ENCODE measurements at regions not wholly inside any gene's neighbourhood (a gene's known extent, or its start where the extent isn't known, plus 50 kb on each side); places are given as distances from the start of the nearest gene placed in this dataset.
"Not testable (repeated sequence)": the region's sequence is repeated elsewhere in the genome, so short reads cannot be mapped to it uniquely, and the experiment has no call there.

DNA sequence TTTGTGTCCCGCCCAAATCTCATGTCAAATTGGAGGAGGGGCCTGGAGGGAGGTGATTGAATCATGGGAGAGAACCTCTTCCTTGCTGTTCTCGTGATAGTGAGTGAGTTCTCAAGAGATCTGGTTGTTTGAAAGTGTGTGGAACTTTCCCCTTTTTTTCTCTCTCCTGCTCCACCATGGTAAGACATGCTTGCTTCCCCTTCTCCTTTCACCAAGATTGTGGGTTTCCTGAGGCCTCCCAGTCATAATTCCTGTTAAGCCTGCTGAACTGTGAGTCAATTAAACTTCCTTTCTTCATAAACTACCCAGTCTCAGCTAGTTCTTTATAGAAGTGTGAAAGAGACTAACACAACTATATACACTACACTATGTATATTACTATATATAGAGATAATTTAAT lies 697.8 kb upstream of the HS3ST1 start:
- intact Hi-C loops (cut with micrococcal nuclease) = no loop called here
- ATAC-seq (no peak), DNase-seq (no peak)

- DNase-seq = no peak
- ATAC-seq = no peak
- intact Hi-C loops (cut with micrococcal nuclease) = no loop called here
Measured at GRCh38 chr4:12124138-12124537, 695.4 kb upstream of the HS3ST1 start.

DNA sequence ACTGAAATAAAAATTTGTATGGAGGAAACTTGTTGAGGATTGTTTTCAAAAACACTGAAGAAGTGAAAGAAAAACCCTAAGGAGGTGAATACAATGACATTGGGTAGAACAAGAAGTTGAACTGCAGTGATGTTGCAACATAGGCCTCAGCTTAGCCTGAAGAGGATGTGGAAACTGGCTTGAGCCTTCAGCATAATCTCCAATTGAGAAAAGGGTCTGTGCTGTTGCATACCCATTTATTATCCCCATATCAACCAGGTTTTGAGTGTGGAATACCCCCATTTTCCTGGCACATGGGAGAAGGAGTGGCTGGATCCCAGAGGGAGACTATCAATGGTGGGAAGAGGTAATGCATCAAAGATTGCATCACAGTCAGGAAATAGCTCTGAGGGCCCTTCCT lies 695.0 kb upstream of the HS3ST1 start:
- ATAC-seq (peak; percentile 47), DNase-seq (no peak)
- intact Hi-C loops (cut with micrococcal nuclease) = no loop called here

GRCh38 chr4:12122316-12122715 lies 693.6 kb upstream of the HS3ST1 start:
- intact Hi-C loops (cut with micrococcal nuclease) = no loop called here
- peak; percentile 44 for ATAC-seq
- no peak for DNase-seq

- intact Hi-C loops (cut with micrococcal nuclease) = no loop called here
- peak; percentile 94 for ATAC-seq
- no peak for DNase-seq
Measured at GRCh38 chr4:12120968-12121367, 692.3 kb upstream of the HS3ST1 start.

DNA sequence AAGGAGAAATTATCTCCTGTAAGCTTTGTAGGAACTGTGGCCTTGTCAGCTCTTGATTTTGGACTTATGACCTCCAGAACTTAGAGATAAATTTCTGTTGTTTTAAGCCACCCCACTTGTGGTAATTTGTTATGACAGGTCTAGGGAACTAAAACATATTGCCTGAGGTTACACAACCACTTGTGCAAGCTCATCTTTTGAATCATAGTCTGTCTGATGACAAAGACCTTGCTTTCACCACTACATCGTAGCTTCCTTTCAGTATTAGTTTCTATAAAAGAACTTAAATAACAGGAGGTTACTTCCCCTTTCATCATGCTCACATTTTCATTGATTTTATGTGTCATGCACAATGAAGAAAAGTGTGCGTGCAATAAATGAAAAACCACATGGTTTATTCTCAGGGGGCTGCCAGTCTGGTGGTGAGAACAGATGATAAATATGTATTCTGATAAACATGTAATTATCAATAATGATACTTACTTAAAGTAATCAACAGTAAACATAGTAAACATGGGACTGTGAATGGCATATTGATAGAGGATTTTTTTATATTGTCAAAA lies 690.0 kb upstream of the HS3ST1 start:
- ATAC-seq = peak; percentile 55
- intact Hi-C loops (cut with micrococcal nuclease) = no loop called here

GRCh38 chr4:12116009-12116552 lies 687.4 kb upstream of the HS3ST1 start:
- ATAC-seq = no peak

More for the DNA sequence above, 690.0 kb upstream of the HS3ST1 start:
- no peak for DNase-seq

DNA sequence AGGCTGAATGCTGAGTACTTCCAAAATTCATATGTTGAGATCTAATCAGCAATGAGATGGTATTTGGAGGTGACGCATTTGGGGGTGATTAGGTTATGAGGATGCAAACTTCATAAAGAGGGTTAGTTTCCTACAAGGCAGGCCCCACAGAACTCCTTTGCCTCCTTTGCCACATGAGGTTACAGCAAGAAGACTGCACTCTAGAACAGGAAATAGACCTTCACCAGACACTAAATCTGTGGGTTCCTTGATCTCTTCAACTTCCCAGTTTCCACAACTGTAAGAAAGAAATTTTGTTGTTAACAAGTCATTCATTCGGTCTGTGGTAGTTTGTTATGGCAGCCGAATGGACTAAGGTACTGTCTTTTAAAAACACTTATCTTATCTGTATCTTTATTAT lies 681.9 kb upstream of the HS3ST1 start:
- intact Hi-C loops (cut with micrococcal nuclease) = no loop called here
- ATAC-seq (no peak), DNase-seq (no peak)

More at GRCh38 chr4:12116009-12116552, 687.4 kb upstream of the HS3ST1 start:
- no peak for DNase-seq
- intact Hi-C loops (cut with micrococcal nuclease) = no loop called here

DNA sequence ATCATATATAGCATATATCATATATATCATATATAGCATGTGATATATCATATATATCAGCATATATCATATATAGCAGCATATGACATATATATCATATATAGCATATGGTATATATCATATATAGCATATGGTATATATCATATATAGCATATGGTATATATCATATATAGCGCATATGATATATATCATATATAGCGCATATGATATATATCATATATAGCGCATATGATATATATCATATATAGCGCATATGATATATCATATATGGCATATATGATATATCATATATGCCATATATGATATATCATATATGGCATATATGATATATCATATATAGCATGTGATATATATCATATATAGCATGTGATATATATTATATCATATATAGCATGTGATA lies 680.4 kb upstream of the HS3ST1 start:
- ATAC-seq; intact Hi-C loops (cut with micrococcal nuclease); DNase-seq: not testable (repeated sequence)

DNA sequence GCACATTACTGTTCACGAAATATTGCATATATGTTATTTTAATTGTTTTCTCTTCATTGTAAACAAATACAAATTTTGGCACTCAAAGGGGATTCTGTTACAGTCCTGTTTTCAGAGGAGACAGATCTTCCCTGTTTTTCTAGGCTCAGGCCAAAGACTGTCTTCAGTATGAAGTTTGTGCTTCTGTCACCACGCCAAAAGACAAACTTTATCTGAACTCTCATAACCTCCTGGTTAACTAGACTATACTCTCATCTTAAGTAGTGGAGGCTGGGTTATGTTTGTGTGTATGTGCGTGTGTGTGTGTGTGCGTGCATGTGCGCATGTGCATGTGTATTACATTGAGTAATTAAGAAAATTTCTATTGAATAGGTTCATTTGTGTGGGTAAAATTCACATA lies 676.8 kb upstream of the HS3ST1 start:
- intact Hi-C loops (cut with micrococcal nuclease) = no loop called here
- ATAC-seq = no peak
- DNase-seq = no peak

- ATAC-seq; DNase-seq; intact Hi-C loops (cut with micrococcal nuclease): not testable (repeated sequence)
Measured at GRCh38 chr4:12089920-12090319, 661.2 kb upstream of the HS3ST1 start.

- intact Hi-C loops (cut with micrococcal nuclease) = no loop called here
- ATAC-seq (no peak), DNase-seq (no peak)
Measured at GRCh38 chr4:12084690-12085089, 656.0 kb upstream of the HS3ST1 start.

GRCh38 chr4:12071316-12071715 lies 642.6 kb upstream of the HS3ST1 start:
- ATAC-seq (no peak), DNase-seq (no peak)
- intact Hi-C loops (cut with micrococcal nuclease) = no loop called here

GRCh38 chr4:12053966-12054365 lies 625.3 kb upstream of the HS3ST1 start:
- intact Hi-C loops (cut with micrococcal nuclease) = no loop called here
- ATAC-seq (no peak), DNase-seq (no peak)

GRCh38 chr4:12053556-12053955 lies 624.9 kb upstream of the HS3ST1 start:
- intact Hi-C loops (cut with micrococcal nuclease) = no loop called here
- no peak for ATAC-seq
- DNase-seq = no peak

GRCh38 chr4:12050357-12050756 lies 621.7 kb upstream of the HS3ST1 start:
- no peak for DNase-seq
- no peak for ATAC-seq
- intact Hi-C loops (cut with micrococcal nuclease) = no loop called here

GRCh38 chr4:12042818-12043217 lies 614.1 kb upstream of the HS3ST1 start:
- no peak for DNase-seq
- intact Hi-C loops (cut with micrococcal nuclease) = no loop called here
- no peak for ATAC-seq

DNA sequence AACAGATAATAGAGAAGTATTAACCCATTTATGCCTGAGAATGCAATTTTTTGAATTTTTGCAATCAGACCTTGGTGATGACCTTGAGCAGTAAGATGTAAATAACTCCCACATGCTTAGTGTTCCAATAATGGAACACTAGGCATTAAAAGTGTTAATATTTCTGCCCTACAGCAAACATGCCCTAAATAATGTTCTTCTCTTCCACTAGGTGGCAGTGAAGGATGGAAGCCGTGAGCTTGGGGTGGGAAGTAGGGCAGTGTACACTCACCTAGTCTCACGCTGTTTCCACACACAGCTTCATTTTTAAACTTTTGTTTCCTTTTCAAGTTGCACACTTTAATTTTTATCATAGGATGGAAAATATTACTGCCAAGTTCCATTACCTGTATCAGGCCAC lies 613.1 kb upstream of the HS3ST1 start:
- intact Hi-C loops (cut with micrococcal nuclease) = no loop called here
- DNase-seq = no peak
- ATAC-seq = no peak

- peak; percentile 28 for ATAC-seq
- no peak for DNase-seq
- intact Hi-C loops (cut with micrococcal nuclease) = no loop called here
Measured at GRCh38 chr4:12036450-12036849, 607.8 kb upstream of the HS3ST1 start.

- intact Hi-C loops (cut with micrococcal nuclease) = no loop called here
- DNase-seq = no peak
- no peak for ATAC-seq
Measured at GRCh38 chr4:12028258-12028657, 599.6 kb upstream of the HS3ST1 start.

DNA sequence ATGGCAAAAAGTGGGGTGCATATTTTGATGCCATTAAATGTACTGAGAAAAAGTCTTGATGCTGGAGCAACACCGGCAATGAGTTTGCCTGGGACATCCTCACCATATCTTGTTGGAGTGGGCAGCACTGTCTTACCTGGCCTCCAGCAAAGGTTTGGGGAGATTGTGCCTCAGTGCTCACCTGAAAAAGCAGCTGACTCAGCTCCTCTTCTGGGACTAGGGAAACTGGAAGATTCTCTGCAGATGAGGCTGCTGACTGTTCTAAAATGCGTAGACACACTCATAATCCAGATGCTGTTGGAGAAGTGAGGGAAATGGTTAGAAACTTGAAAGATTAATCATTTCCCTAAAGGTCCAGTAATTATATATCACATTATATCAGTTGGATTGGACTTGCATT lies 593.7 kb upstream of the HS3ST1 start:
- no peak for DNase-seq
- intact Hi-C loops (cut with micrococcal nuclease) = no loop called here

GRCh38 chr4:12016729-12017128 lies 588.0 kb upstream of the HS3ST1 start:
- DNase-seq = no peak
- intact Hi-C loops (cut with micrococcal nuclease) = no loop called here
- no peak for ATAC-seq

More for the DNA sequence above, 593.7 kb upstream of the HS3ST1 start:
- no peak for ATAC-seq
